GM08714 (cell line): ENCODE measurements at regions not wholly inside any gene's neighbourhood (a gene's known extent, or its start where the extent isn't known, plus 50 kb on each side); places are given as distances from the start of the nearest gene placed in this dataset.

Experiments
- H3K4me3 ChIP-seq: fragments of 200-500 bp; sonication (Bioruptor generic); 2 replicates; pipeline ENCODE4 v1.5.1; 2014; ENCODE audit warnings: mild to moderate bottlenecking, low read length, inconsistent platforms
- ZNF274 ChIP-seq: IDR thresholded peaks from 2 replicates; pipeline ENCODE4 v1.6.1; 2012; ENCODE audit warnings: mild to moderate bottlenecking, low read depth, low read length

GRCh38 chr6:91672201-91672600 is 1085.3 kb upstream of the MAP3K7 start:
- no peak for TF ChIP-seq ZNF274
- no peak overlapping the region for H3K4me3 ChIP-seq

- no peak for TF ChIP-seq ZNF274
- no peak overlapping the region for H3K4me3 ChIP-seq
Measured at GRCh38 chr6:91669871-91670268, 1083.0 kb upstream of the MAP3K7 start.

- no peak for TF ChIP-seq ZNF274
- H3K4me3 ChIP-seq: no peak overlapping the region
Measured at GRCh38 chr6:91669154-91669870, 1082.4 kb upstream of the MAP3K7 start.

- H3K4me3 ChIP-seq: no peak overlapping the region
- TF ChIP-seq ZNF274: no peak
Measured at GRCh38 chr6:91667596-91667995, 1080.7 kb upstream of the MAP3K7 start.

GRCh38 chr6:91664327-91664959 is 1077.6 kb upstream of the MAP3K7 start:
- TF ChIP-seq ZNF274: no peak

DNA sequence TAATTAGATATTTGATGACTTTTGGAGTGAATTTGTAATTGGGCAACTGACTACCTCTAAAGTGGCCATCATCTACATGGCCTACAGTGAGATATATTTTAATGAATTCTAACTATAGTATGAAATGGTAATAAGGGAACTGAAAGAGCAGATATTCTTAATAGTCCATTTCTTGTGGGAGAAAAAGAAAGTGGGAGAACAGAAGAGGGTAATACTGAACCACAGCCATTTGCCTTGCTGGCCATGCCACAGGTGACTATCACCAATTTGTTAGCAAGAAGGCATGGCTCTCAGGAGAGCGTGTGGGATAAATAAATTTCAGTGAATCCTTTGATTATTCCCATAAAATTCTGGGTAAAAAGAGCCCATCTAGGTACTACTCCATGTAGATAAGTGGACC is 1074.0 kb upstream of the MAP3K7 start:
- no peak for TF ChIP-seq ZNF274
- H3K4me3 ChIP-seq: no peak overlapping the region

More at GRCh38 chr6:91664327-91664959, 1077.6 kb upstream of the MAP3K7 start:
- no peak overlapping the region for H3K4me3 ChIP-seq

DNA sequence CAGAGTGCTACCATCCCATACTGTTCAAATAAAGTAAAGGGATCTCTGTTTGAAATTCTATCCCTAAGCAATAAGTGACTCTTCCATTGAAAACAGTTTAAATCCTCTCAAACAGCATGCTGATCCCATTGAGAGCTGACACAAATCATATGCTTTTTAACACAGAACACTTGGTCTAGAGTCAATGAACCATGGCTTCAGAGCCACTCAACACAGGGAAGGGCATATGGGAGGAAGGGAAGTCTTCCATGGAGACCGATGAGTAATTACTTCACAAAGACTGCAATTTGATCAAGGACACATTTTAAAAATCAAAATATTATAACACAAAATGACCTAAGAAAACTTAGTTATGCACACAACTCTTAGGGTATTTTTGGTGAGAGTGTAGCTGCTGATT is 1073.0 kb upstream of the MAP3K7 start:
- TF ChIP-seq ZNF274: no peak
- H3K4me3 ChIP-seq: no peak overlapping the region

- TF ChIP-seq ZNF274: no peak
- H3K4me3 ChIP-seq: no peak overlapping the region
Measured at GRCh38 chr6:91654793-91655192, 1067.9 kb upstream of the MAP3K7 start.

DNA sequence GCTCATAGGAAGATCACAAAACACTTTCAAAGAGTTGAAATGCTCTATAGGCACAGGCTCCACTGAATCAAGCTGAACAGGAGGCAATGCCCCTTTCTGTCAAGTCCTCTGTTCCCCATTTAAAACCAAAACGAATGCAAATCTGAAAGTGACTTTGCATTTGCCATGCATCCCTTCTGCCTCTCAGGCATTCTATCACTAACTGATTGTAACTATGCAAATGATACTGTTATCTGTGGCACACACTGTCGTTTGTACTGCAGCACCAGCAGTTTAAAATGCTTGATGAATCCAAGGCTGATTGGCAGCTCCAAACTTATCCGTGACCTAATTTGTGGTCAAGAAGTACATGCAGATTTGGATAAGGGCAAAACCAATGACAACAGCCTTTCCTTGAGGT is 1067.5 kb upstream of the MAP3K7 start:
- H3K4me3 ChIP-seq: no peak overlapping the region
- no peak for TF ChIP-seq ZNF274

- no peak for TF ChIP-seq ZNF274
- H3K4me3 ChIP-seq: no peak overlapping the region
Measured at GRCh38 chr6:91653895-91654294, 1067.0 kb upstream of the MAP3K7 start.

- no peak for TF ChIP-seq ZNF274
Measured at GRCh38 chr6:91653076-91653723, 1066.3 kb upstream of the MAP3K7 start.

GRCh38 chr6:91646649-91647048 is 1059.8 kb upstream of the MAP3K7 start:
- H3K4me3 ChIP-seq: no peak overlapping the region
- no peak for TF ChIP-seq ZNF274

More at GRCh38 chr6:91653076-91653723, 1066.3 kb upstream of the MAP3K7 start:
- H3K4me3 ChIP-seq: no peak overlapping the region

- no peak overlapping the region for H3K4me3 ChIP-seq
- TF ChIP-seq ZNF274: no peak
Measured at GRCh38 chr6:91645811-91646210, 1058.9 kb upstream of the MAP3K7 start.

GRCh38 chr6:91637217-91637616 is 1050.3 kb upstream of the MAP3K7 start:
- no peak overlapping the region for H3K4me3 ChIP-seq
- no peak for TF ChIP-seq ZNF274

- no peak for TF ChIP-seq ZNF274
- H3K4me3 ChIP-seq: no peak overlapping the region
Measured at GRCh38 chr6:91634791-91635190, 1047.9 kb upstream of the MAP3K7 start.
